HG02571 (cell line): ENCODE measurements at regions not wholly inside any gene's neighbourhood (a gene's known extent, or its start where the extent isn't known, plus 50 kb on each side); places are given as distances from the start of the nearest gene placed in this dataset.
"Not testable (repeated sequence)": the region's sequence is repeated elsewhere in the genome, so short reads cannot be mapped to it uniquely, and the experiment has no call there.

Experiments used
- ATAC-seq: cut with Tn5 transposase; IDR thresholded peaks from one replicate; pipeline ENCODE4 v1.9.1; 2021; ENCODE audit warnings: mild to moderate bottlenecking, moderate library complexity; ENCODE audit not compliant: unreplicated experiment

DNA sequence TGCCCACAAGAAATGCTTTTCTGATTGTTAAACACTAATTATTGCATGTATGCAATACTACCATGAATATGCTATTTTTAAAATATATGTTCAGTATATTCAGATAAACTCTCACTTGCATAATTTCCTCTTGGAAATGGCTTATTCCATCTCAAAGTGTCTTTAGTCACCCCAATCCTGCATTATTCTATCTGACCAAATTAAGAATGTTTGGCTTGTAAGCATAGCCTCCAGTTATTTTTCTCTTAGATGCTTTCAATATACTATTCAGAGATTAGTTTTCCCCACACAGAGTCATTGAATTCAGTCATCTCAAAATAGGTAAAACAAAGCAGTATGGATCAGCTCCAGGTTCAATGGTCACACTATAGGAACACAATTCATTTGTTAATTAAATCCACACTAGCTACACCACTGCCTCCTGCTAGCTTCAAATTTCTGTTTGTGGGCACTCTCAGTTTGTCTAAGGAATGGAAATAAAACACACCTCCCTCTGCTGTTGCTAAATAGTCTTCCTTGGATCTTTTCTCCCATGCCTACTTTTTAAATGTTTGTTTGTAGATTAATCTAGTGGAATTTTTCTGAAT, 134.6 kb upstream of the TBCA start:
- ATAC-seq: no peak

GRCh38 chr5:77909237-77909636, 133.1 kb upstream of the TBCA start:
- ATAC-seq: no peak

GRCh38 chr5:77908787-77909186, 132.6 kb upstream of the TBCA start:
- ATAC-seq: no peak

GRCh38 chr5:77907786-77908185, 131.6 kb upstream of the TBCA start:
- no peak for ATAC-seq

DNA sequence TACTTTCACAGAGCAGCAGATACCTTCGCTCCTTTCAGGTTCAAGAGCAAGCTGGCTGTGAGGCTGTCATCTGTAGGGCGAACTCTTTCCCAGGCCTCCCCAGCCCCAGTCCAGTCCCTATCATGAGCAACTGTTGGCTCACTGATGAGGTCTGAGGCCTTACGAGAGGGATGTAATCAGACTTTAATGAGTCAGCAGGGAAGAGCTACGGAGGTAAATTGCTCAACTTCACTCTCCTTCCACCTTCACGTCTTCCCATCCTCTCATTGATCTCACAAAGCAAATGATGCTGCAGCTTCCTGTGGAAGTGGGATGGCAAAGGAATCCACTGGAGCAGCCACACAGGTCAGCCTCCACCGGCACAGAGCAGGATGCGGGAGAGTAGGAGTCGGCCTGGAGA, 130.7 kb upstream of the TBCA start:
- ATAC-seq: no peak

- no peak for ATAC-seq
Measured at GRCh38 chr5:77904362-77904761, 128.2 kb upstream of the TBCA start.

GRCh38 chr5:77900691-77901090, 124.6 kb upstream of the TBCA start:
- ATAC-seq: no peak

- ATAC-seq: no peak
Measured at GRCh38 chr5:77898385-77898784, 122.2 kb upstream of the TBCA start.

DNA sequence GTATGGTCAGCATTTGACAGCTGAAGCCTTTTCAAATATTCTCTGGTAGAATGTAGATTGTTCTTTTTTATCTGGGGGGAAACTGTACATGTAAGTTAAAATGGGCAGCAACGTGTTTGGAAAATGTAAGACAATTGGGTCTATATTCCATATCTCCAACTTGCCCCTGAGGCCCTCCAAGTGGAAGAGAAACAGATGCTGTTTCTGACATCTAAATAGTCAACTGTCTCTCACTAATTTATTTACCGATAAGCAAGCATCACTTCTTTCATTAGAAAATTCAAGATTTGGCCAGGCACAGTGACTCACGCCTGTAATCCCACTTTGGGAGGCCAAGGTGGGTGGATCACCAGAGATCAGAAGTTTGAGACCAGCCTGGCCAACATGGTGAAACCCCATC, 120.2 kb upstream of the TBCA start:
- no peak for ATAC-seq

- not testable (repeated sequence) for ATAC-seq
Measured at GRCh38 chr5:77894103-77894502, 118.0 kb upstream of the TBCA start.

DNA sequence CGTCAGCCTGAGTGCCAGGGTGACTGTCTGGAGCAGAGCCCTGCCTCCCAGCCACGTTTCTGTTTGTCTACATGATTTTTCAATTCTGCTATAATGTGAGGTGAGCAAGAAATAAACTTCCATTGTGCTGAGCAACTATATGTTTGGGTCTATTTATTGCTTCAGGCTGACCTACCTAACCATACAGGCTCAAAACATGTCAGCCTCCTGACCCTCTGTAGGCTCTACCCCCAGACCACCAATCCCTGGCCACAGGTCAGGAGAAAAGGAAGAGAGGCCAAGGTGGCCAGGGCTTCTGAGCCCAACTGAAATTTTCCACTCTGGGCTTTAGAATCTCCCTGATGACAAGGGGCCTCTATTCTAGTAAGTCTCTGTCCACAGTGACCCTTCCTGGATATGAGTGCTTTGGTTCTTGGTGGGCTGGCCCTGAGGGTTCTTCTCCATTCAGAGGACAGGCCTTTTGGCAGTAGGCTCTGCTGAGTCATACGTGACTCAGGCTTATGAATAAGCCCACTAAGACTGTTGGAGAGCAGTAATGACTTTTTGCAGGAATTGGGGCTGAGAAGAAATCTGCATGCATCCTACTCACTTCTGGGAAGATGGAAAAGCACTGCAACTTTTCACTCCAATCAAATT, 117.2 kb upstream of the TBCA start:
- ATAC-seq: no peak

- ATAC-seq: no peak
Measured at GRCh38 chr5:77892061-77893010, 116.2 kb upstream of the TBCA start.

DNA sequence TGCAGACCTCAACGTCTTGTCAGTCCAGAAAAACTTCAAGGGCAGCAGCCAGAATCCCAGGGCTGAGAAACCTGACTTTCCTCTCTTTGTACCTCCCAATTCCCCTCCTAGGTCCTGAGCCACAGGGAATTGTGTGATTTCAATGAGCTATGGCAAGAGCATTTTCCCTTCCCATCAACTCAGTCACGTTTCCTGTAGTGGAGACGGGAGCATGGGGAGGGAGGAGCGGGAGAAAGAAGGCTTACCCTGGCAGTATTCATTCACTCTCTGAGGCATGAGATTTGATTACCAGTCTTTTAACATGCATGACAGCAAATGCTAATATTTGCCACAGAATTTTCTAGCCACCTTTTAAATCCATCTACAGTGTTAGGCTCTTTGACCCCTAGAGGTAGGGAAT, 109.4 kb upstream of the TBCA start:
- ATAC-seq: no peak

- no peak for ATAC-seq
Measured at GRCh38 chr5:77882670-77883257, 106.6 kb upstream of the TBCA start.

- ATAC-seq: no peak
Measured at GRCh38 chr5:77881528-77881927, 105.4 kb upstream of the TBCA start.

- ATAC-seq: no peak
Measured at GRCh38 chr5:77877516-77878355, 101.6 kb upstream of the TBCA start.

GRCh38 chr5:77876862-77877502, 100.8 kb upstream of the TBCA start:
- ATAC-seq: no peak

GRCh38 chr5:77876316-77876715, 100.2 kb upstream of the TBCA start:
- no peak for ATAC-seq

DNA sequence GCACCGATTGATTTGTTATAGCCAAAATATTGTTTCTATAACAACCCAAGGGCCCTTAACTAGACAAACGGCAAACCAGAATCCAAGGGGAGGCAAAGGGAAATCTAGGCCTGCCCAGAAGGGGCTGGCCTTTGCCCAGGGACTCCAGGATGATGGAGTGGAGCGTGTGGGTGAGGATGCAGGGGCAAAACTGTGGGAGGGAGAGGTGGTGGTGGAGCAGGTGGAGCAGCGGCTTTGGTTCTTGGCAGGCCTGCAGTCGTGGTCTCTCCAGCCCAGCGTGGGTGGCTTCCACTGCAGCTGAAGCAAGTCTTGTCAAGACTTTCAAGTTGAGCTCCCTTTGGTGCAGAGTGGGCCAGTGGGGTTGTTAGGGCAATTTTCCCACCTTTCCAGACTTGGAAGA, 98.6 kb upstream of the TBCA start:
- ATAC-seq: no peak

GRCh38 chr5:77873239-77873638, 97.1 kb upstream of the TBCA start:
- no peak for ATAC-seq
